ENCODE measurements at regions not wholly inside any gene's neighbourhood (a gene's known extent, or its start where the extent isn't known, plus 50 kb on each side); places are given as distances from the start of the nearest gene placed in this dataset.
"Not testable (repeated sequence)": the region's sequence is repeated elsewhere in the genome, so short reads cannot be mapped to it uniquely, and the experiment has no call there.

GRCh38 chr9:13797701-13798100 lies 516.2 kb downstream of the NFIB start:
- TF ChIP-seq CTCF (IDR thresholded peaks at IDR 0.05); SMC3 (IDR thresholded peaks at IDR 0.05); RCOR1 (IDR thresholded peaks at IDR 0.05; ENCODE audit: low read depth, low read length); MAFK (IDR thresholded peaks at IDR 0.05; ENCODE audit: partially characterized antibody): not testable (repeated sequence)

Measured in A549 (cell line).